ENCODE measurements at regions not wholly inside any gene's neighbourhood (a gene's known extent, or its start where the extent isn't known, plus 50 kb on each side); places are given as distances from the start of the nearest gene placed in this dataset.

GRCh38 chr10:4188406-4188805, 403.4 kb upstream of the KLF6 start:
- no peak overlapping the region for H3K27ac Mint-ChIP-seq
- H3K4me1 Mint-ChIP-seq, result peaks cover 11% of the 10 kb centered on the region
- no peaks in the 10 kb centered on the region for H3K27me3 Mint-ChIP-seq (ENCODE audit: low read depth)
- ChIA-PET CTCF (interaction anchor here (0.7 kb wide), 2 partner anchors 14 to 22 kb away, joined by 3 to 4 read pairs; no protein-coding TSS in a partner anchor), POLR2A (no interaction called here)
- no peaks in the 10 kb centered on the region for H3K36me3 Mint-ChIP-seq
- ATAC-seq (no peak), DNase-seq (ENCODE audit: low spot score) (no peak)
- TF ChIP-seq FOXP1 (CRISPR knock-in tag; IDR thresholded peaks at IDR 0.05; ENCODE audit: borderline replicate concordance), result no peak
- no peak for TF ChIP-seq IRF2 (CRISPR knock-in tag; IDR thresholded peaks at IDR 0.05; ENCODE audit: borderline replicate concordance, low read depth)
- TF ChIP-seq, protein P1, sequence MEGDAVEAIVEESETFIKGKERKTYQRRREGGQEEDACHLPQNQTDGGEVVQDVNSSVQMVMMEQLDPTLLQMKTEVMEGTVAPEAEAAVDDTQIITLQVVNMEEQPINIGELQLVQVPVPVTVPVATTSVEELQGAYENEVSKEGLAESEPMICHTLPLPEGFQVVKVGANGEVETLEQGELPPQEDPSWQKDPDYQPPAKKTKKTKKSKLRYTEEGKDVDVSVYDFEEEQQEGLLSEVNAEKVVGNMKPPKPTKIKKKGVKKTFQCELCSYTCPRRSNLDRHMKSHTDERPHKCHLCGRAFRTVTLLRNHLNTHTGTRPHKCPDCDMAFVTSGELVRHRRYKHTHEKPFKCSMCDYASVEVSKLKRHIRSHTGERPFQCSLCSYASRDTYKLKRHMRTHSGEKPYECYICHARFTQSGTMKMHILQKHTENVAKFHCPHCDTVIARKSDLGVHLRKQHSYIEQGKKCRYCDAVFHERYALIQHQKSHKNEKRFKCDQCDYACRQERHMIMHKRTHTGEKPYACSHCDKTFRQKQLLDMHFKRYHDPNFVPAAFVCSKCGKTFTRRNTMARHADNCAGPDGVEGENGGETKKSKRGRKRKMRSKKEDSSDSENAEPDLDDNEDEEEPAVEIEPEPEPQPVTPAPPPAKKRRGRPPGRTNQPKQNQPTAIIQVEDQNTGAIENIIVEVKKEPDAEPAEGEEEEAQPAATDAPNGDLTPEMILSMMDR (IDR thresholded peaks at IDR 0.05), result no peak
- H3K9me3 Mint-ChIP-seq, result peaks cover 2% of the 10 kb centered on the region; the same call in 1 of the 2 replicates
- no peak overlapping the region for H3K4me3 Mint-ChIP-seq

GRCh38 chr10:4186849-4187540, 402.0 kb upstream of the KLF6 start:
- Mint-ChIP-seq H3K36me3 (no peaks in the 10 kb centered on the region), H3K9me3 (peaks cover 4% of the 10 kb centered on the region; the same call in 1 of the 2 replicates), H3K27ac (no peak overlapping the region), H3K4me3 (no peak overlapping the region), H3K4me1 (peaks cover 11% of the 10 kb centered on the region), H3K27me3 (ENCODE audit: low read depth) (no peaks in the 10 kb centered on the region)
- CTCF ChIA-PET, result no interaction called here
- DNase-seq (ENCODE audit: low spot score) (no peak), ATAC-seq (no peak)
- TF ChIP-seq, protein P2, sequence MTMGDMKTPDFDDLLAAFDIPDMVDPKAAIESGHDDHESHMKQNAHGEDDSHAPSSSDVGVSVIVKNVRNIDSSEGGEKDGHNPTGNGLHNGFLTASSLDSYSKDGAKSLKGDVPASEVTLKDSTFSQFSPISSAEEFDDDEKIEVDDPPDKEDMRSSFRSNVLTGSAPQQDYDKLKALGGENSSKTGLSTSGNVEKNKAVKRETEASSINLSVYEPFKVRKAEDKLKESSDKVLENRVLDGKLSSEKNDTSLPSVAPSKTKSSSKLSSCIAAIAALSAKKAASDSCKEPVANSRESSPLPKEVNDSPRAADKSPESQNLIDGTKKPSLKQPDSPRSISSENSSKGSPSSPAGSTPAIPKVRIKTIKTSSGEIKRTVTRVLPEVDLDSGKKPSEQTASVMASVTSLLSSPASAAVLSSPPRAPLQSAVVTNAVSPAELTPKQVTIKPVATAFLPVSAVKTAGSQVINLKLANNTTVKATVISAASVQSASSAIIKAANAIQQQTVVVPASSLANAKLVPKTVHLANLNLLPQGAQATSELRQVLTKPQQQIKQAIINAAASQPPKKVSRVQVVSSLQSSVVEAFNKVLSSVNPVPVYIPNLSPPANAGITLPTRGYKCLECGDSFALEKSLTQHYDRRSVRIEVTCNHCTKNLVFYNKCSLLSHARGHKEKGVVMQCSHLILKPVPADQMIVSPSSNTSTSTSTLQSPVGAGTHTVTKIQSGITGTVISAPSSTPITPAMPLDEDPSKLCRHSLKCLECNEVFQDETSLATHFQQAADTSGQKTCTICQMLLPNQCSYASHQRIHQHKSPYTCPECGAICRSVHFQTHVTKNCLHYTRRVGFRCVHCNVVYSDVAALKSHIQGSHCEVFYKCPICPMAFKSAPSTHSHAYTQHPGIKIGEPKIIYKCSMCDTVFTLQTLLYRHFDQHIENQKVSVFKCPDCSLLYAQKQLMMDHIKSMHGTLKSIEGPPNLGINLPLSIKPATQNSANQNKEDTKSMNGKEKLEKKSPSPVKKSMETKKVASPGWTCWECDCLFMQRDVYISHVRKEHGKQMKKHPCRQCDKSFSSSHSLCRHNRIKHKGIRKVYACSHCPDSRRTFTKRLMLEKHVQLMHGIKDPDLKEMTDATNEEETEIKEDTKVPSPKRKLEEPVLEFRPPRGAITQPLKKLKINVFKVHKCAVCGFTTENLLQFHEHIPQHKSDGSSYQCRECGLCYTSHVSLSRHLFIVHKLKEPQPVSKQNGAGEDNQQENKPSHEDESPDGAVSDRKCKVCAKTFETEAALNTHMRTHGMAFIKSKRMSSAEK (CRISPR knock-in tag; IDR thresholded peaks at IDR 0.05; ENCODE audit: borderline replicate concordance), result no peak
- no peak for TF ChIP-seq USF2 (CRISPR knock-in tag; IDR thresholded peaks at IDR 0.05)
- no peak for TF ChIP-seq GABPB1 (CRISPR knock-in tag; IDR thresholded peaks at IDR 0.05)
- TF ChIP-seq ATF1 (CRISPR knock-in tag; IDR thresholded peaks at IDR 0.05), result no peak
- TF ChIP-seq ZNF671 (CRISPR knock-in tag; IDR thresholded peaks at IDR 0.05), result no peak
- TF ChIP-seq, protein P3, sequence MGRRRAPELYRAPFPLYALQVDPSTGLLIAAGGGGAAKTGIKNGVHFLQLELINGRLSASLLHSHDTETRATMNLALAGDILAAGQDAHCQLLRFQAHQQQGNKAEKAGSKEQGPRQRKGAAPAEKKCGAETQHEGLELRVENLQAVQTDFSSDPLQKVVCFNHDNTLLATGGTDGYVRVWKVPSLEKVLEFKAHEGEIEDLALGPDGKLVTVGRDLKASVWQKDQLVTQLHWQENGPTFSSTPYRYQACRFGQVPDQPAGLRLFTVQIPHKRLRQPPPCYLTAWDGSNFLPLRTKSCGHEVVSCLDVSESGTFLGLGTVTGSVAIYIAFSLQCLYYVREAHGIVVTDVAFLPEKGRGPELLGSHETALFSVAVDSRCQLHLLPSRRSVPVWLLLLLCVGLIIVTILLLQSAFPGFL (CRISPR knock-in tag; IDR thresholded peaks at IDR 0.05; ENCODE audit: borderline replicate concordance), result no peak
- POLR2A ChIA-PET, result no interaction called here

DNA sequence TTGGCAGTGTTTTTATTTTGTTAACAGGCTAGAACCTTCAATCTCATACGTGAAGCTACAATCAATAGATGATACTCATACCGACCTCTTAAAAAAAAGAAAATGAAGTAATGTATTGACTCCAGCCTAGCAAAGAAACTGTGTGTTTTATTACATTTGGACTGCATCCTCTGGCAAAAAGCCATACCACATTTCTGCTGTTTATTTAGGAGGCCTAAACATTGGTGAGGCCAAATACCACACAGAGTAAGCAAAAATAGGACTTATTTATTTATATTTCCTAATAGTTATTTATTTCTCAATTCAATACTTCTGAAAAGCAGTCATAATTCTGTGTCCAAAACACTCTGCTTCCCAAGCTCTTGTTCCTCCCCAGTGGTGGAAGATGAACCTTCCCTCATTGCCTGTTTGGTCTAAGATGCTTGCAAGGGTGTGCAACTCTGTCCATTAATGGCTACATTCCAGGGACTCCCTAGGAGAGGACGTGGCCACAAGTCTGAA, 398.8 kb upstream of the KLF6 start:
- Mint-ChIP-seq H3K9me3 (peaks cover 4% of the 10 kb centered on the region; the same call in 1 of the 2 replicates), H3K4me1 (peaks cover 11% of the 10 kb centered on the region), H3K27me3 (ENCODE audit: low read depth) (no peaks in the 10 kb centered on the region), H3K36me3 (no peaks in the 10 kb centered on the region), H3K4me3 (no peak overlapping the region), H3K27ac (no peak overlapping the region)
- DNase-seq (ENCODE audit: low spot score) (no peak), ATAC-seq (no peak)
- CTCF ChIA-PET, result no interaction called here
- POLR2A ChIA-PET, result no interaction called here
- no peak for TF ChIP-seq ATF2 (CRISPR knock-in tag; IDR thresholded peaks at IDR 0.05; ENCODE audit: borderline replicate concordance, low read depth)
- no peak for TF ChIP-seq ATF6 (CRISPR knock-in tag; IDR thresholded peaks at IDR 0.05)
- no peak for TF ChIP-seq SMAD3 (CRISPR knock-in tag; IDR thresholded peaks at IDR 0.05; ENCODE audit: borderline replicate concordance)
- no peak for TF ChIP-seq ZNF396 (CRISPR knock-in tag; IDR thresholded peaks at IDR 0.05; ENCODE audit: borderline replicate concordance)
- TF ChIP-seq ZNF232 (CRISPR knock-in tag; IDR thresholded peaks at IDR 0.05), result no peak
- no peak for TF ChIP-seq ZNF416 (CRISPR knock-in tag; IDR thresholded peaks at IDR 0.05)
- no peak for TF ChIP-seq IRF2 (CRISPR knock-in tag; IDR thresholded peaks at IDR 0.05; ENCODE audit: borderline replicate concordance, low read depth)
